DMS53 treated with DMSO at 0.1 percent for 48 hours (cell line): ENCODE measurements at regions not wholly inside any gene's neighbourhood (a gene's known extent, or its start where the extent isn't known, plus 50 kb on each side); places are given as distances from the start of the nearest gene placed in this dataset.

Source experiments
- DNase-seq: peaks from one replicate; lab custom pipeline; 2025; ENCODE audit not compliant: unreplicated experiment; lab: John Stamatoyannopoulos, UW

DNA sequence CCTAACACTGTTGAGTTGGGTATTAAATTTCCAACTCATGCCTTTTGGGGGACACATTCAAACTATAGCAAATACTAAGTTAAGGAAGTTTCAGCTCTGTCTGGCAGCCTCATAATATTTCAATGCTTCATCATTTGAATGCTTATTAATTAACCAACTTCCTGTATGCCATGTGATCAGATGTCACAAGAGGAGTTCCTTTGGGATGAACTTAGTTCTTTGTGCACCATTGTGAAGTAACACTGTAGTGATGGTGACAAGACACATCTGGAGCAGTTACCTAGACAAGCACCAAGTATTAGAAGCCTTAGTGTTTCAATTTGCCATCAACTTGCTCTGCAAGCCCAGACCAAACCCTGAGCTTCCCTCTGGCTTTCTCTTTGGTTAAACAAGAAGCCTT lies 90.7 kb upstream of the IL12B start:
- no peak for DNase-seq

DNA sequence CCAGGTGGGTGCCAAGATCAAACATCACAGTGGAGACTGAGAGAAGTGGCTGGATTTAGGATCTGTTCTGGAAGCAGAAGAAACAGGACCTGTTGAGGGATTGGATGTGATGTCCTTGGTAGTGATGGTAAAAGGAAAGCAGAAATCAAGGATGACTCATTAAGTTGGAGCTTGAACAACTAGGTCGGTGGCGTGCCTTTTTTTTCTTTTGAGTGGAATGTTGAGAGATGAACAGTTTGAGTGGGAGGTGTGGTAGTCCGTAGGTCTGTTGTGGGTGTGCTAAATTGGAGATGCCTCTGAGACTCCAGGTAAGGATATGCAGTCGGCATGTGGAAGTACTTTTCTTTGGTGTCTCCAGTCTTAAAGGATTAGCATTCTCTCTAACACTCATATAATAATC lies 92.1 kb upstream of the IL12B start:
- no peak for DNase-seq

DNA sequence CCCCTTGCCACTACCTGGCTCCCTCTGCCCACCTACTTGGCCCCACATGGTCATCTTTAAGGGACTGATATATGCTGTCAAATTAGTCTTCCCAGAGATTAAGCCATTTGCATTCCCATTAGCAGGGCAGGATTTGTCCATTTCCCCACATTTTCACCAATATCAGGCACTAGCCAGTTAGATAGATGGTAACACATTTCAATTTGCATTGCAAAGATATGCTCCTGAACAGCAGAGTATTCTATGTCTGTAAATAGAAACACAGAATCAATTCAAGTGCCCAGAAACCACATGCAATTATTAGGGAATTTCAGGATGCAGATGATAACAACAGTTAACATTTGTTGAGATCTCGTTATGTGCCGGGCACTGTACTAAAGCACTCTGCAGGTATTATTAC lies 92.6 kb upstream of the IL12B start:
- no peak for DNase-seq

DNA sequence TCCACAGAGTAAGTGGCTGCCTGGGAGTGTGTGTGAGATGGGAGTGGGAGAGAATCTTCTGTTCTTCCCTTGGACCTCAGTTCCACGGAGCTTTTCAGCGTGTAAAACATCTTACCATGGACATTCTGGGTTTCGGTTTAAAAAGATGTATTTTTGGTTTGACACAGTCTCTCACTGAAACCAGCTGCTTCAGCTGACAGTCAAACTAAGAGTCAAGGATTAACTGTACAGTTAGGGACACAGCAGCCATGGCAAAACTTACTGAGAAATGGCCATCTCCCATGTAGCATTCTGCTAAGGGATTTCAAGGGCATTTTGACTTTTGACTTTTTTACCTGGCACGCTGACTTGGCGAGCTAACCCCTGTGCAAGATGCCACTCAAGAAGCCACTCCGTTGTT lies 93.8 kb upstream of the IL12B start:
- no peak for DNase-seq

DNA sequence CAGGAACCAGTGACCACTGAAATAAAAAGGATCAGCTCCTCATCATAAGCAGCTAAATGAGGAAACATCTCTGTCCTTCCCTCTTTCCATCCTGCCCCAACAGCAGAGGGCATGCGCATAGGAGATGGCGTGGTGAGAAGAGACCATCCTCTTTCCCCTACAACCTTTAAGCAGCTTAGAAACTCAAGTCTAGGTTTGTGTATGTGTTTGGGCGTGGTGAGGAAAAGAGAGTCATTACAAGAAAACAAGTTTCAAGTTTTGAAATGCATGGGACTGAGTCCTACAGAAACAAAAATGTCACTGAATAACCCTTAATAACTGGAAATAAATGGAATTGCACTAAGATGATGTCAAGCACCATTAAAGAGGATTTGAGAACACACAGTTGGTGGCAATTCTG lies 96.4 kb upstream of the IL12B start:
- no peak for DNase-seq

DNA sequence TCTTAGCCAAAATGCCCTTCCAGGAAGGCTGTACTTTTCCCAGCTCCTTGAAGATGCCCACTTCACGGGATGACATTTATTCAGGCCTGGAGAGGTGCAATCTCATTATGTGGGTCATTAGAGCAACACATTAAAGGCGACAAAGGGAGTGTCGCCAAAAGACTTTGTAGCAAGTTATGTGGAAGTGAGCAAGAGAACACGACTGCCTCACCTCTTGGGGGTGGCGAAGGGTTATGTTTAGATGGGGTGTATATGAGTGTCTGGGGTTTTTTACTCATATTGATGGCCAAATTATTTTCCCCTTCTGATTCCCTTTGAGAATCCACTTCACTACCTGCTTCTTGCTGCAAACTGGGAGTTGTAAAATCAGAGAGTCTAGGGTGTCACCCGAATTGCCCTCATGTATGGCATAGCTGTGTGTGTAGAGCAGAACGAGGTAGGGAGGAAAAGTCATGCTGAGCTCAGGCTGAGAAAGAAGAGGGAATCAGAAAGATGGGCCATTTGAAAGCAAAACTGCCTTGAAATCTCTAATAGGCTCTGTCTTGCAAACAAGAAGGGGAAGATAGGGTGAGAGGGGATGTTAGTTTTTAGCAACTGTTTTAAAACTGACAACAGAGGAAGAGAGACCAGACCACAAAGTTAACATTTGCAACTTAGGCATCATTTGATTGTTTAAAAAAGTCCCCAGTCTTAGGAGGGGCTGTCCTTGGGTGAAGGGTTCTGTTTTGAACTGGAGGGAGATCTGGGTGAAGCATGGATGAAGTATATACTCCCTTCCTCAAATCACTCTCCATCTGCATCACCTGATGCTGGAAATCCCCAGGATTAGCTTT lies 97.1 kb upstream of the IL12B start:
- DNase-seq: no peak

DNA sequence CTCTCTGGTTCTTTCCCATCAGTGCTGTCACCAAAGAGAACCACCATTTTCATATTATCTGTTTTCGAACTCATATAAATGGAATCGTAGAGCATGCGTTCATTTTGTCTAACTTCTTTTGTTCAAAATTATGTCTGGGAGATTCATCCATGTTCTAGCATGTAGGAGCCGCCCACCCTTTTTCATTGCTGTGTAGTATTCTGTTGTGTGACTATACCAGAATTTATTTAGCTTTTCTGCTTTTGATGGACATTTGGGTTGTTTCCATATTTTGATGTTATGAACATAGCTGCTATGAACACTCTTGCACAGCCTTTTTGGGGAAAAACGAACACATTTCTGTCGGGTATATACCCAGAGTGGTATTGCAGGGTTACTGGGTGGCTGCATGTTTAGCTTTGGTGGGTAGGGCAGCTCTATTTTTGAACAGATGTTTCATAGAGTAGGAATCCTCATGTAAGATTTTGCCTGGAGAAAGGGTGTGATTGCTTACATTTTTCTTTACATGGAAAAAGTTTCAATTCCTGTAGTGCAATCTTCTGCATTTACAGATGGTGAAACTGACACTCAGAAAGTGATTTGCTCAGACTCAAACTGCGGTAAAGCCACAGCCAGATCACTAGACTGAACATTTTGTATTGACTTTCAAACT lies 100.2 kb upstream of the IL12B start:
- DNase-seq: no peak

DNA sequence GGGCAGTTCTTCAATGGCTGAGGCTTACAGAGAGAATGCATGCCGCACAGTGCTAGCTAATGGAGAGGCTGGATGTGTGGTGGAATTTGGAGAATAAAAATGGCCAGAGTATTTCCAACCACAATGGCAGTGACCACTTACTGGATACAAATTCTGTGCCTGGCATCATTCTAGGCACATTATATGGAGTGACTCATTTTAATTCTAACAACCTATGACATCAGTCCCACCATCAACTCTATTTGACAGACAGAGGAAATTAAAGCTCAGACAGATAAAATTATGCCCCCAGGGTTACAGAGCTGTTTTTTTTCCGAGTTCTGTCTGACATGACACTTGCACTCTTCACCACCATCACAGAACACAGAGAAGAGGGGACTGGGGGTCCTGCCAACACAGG lies 105.6 kb upstream of the IL12B start:
- DNase-seq: no peak

DNA sequence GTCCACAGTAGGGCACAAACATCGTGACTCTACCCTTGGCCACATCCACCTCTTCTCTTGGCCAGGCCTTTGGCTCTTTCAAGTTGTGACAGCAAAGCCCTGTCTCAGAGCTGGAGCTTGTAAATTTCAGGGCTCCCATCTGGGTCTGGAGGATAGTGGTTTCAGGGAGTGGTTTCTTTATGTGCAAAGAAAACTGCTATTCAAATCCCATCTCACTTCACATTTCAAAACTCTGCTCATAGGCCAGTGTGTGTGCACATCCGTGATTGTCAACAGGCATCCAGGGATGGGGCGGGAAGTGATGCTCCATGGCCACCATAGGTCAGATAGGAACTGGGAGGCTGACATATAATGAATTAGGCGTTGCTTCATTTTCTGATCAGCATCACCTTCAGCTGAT lies 107.8 kb upstream of the IL12B start:
- DNase-seq: no peak

DNA sequence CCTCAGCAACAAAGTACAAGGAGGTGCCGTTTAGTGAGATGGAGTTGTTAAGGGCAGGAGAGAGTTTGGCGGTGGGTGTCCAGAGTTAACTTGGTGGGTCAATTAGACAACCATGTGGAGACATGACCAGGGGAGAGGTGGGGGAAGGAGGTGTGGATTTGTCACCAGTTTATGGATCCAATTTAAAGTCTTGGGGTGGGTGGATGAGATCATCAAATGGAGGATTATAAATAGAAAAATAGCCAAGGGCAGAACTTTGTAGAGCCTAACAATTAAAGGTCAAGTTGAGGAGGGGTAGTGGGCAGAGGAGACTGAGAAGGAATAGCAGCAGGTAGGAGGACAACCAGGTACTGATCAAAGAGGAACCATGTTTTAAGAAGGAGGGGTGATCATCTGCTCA lies 108.7 kb upstream of the IL12B start:
- DNase-seq: no peak

DNA sequence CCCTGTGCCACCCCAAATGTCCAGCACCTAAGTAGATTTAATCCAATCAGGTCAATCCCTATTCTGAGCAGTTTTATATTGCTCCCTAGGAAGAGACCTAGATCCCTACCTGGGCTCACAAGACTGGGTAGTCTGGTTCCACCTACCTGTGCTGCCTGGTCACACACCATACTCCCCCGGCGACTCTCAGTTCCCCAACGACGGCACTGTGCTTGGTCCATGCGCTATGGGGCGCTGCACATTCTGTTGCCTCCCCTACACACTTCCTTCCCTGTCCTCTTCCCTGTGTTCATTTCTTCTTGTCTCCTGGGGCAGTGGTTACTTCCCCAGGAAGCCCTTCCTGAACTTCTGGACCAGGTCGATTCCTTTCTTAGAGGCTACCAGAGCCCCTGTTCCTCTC lies 109.9 kb upstream of the IL12B start:
- DNase-seq: no peak

DNA sequence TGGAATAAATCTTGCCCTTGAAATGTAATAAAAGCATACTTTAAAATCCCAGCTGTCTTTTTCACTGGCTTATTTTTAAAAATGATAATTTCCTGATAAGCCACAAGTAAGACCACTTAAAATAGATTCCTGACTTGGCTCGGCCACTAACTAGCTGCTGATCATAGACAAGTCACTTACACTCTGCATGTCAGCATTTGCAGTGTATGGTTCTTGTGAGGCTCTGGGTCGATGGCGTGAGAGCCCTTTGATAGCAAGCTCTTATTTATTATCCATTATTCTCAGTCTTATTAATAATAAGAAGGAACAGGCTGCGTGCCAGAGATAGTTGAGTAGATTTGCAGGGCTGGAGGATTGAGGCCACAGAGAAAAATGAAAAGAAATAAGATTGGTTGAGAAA lies 110.7 kb upstream of the IL12B start:
- no peak for DNase-seq

DNA sequence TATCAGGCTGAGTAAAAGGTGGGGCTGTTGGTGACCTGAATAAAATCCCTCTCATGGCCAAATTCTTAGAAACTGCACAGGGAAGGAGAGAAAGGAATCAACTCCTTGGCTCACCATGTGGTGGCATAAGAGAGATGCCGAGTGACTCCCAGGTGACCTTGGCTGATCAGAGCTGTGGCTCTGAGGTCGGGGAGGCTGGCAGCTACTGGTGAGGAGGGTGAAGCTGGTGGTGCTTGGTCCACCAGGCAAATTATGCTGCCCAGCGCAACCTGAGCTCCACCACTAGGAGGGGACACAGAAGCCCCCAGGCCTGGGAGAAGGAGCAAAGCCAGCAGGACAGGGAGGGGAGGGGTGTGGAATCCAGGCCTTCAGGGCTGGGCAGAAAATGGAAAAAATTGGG lies 111.2 kb upstream of the IL12B start:
- no peak for DNase-seq

DNA sequence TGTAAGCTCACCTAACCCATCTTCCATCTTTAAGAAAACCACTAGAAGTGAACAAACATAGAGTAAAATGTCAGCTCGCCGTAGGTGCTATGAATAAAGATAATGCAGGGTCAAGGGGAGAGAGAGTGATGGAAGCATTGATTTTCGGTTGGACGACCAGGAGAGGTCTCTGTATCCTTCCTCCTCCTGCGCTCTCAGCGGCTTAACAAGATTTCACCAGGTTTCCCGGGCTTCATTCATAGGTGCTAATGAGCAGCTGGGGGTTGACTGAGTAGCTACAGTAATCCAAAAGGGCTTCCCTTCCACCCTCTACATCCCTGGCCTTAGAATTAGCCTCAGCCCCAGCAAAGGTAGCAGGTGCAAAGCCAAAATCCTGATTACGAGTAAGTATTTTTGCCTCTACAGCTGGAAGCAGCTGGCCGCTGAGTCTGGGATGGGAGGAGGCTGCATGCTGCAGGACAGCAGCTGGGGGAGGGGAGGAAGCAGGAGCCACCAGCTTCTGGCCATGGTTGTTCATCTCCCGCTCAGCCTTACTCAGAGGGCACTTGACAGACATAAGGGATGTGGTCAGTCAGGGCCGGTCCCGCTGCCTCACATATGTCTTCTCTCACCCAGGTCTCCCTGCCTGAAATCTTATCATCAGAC lies 112.0 kb upstream of the IL12B start:
- DNase-seq: no peak

DNA sequence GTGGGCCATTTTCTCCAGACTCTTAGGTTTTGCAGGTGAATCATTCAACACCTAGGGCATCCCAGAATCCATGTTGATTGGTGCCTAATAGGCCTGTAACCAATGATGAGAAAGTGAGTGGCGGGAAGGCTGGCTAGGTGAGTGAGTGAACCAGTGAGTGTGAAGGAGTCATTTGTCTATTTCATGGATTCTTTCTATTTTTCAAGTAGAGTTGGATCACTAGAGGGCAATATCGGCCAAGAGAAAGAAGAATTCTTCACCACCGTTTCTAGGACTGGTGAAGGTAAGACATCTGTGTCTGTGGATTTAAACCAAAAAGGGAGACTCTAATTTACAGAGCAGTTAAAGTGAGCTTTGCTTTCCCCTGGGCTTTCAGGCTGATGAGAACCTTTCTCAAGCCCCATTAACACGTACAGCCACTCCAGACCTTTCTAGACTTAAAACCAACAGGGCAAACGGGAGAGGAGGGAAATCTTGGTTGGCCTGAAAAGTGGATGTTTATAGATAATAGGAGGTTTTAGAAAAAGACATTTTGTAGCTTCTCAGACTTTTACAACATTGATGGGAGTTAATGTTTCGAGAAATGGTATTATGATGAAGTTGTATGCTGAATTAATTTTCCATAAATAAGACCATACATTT lies 114.3 kb upstream of the IL12B start:
- peak; percentile 77 for DNase-seq

DNA sequence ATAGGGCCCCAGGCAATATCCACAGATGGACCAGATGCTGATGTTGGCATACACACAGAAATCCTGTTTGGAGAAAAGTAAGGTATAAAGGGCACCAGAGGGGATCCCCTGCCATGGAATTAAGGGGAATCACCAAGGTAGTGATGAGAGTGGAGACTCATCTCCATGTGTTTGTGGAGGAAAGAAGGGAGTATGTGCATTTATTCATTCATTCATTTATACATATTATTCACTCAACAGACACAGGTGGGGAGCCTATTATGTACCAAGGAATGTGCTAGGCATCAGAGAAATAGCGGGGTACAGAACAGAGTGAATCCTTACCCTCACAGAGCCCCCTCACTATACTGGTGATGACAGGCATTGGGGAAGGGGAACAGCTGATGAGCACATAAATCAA lies 116.8 kb upstream of the IL12B start:
- DNase-seq: no peak

DNA sequence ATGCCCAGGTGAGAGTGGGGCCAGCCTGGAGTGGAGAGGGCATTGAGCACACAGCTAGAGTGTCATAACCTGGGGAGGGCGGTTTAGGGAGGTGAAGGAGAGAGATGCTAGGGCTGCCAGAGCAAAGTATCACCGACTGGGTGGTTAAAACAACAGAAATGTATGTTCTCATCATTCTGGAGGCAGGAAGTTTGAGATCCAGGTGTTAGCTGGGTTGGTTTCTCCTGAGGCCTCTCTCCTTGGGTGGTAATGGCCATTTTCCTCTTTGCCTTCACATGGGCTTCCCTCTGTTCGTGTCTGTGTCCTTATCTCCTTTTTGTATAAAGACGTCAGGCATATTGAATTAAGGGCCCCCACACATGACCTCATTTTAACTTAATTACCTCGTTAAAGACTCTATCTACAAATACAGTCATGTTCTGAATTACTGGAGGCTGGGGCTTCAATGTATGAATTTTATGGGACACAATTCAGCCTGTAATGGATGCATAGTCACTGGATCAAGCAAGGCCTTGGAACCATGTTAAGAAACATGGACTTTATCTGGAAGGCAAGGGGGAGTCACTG lies 118.6 kb upstream of the IL12B start:
- no peak for DNase-seq

DNA sequence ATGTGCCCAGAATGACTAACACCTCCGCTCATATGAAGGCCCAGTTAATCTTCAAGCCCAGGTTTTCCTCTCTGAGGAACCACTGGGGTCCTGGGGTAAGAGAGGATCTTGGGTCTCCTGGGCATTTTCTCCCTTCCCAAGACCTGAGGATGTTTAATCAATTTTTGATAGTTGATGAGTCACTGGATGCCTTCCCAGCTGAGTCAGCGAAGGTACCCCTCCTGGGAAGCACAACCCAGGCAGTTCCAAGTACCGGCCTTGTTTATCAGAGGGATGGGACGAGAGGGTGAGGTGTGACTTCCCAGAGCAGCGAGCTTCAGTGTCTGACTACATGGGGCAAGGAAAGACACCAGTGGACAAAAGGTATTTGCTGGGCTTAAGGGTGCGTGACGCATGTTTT lies 119.6 kb upstream of the IL12B start:
- DNase-seq: no peak

DNA sequence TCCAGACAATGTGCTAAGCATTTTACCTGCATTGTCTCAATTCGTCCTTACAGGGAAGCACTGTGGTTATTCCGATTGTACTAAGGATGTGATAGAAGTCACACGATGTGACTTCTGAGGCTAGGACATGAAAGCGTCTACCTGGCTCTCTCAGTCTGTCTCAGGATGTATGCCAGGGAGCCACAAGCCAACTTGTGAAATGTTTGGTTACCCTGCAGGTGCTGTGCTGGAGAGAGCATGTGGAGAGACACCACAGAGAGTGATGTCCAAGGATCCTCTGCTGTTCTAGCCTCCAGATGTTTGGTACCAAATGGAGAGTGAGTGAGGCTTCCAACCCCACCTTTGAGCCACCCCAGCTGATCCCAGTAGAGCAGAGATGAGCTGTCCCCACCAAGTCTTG lies 120.1 kb upstream of the IL12B start:
- no peak for DNase-seq

DNA sequence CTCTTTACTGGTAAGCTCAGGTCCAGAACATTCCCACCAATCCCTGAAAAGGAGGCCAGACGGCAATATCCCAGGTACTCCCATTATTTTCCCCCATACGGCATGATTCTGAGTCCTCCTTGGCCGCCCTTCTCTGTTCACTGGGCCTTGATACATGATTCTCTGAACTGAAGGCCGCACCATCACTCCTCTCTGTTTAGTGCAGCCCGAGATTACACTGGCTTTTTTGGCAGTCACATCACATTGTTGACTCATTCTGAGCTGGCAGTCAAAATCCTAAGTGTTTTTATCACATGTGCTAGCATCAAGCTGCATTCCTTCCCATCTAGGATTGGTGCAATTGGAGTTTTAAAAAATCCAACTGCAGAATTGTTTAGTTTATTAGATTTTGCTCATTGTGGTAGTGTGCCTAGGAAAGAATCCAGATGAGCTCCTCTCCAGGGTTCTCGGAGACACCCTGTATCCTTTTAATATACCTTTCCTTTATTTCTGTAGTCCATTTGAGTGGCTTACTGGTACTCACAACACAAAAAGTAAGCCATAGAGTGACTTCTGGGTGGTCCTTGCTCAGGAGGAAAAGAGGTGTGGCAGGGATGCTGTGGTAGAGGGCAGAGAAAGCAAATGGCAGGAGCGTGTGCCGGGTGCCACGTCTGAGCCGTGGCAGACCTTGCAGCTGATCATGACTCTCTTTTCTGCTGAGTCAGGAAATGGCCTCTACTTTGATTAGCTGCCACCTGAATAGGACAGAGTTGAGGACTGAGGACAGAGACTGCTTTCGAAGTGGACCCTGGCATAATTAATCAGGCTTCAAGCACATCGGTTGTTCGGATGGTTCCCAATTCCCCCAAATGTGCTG lies 121.1 kb upstream of the IL12B start:
- no peak for DNase-seq
